ENCODE measurements at regions not wholly inside any gene's neighbourhood (a gene's known extent, or its start where the extent isn't known, plus 50 kb on each side); places are given as distances from the start of the nearest gene placed in this dataset.
A peak's percentile ranks its signal among the peaks of the same experiment; 100 is the strongest.

DNA sequence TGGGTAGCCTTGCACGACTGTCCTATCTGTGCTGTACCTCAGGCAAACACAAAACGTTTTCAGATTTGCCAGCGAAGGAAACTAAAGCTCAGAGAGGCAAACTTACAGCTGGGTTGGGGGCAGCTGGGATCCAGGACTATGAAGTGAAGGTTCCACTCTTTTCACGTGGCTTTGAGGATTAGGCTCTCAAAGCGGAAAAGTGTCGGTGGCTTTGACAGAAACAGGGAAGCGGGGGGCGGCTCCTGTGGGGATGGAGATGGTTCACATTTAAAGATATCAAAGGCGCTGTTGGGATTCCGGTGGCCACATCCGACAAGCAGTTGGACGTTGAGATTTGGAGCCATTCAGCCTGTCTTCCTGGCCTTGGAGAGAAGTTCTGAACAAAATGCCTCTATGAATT is 958.3 kb upstream of the ZNF722 start:
- Histone ChIP-seq H3K4me1 (ENCODE audit: low read depth) (no peaks in the 10 kb centered on the region), H3K9me3 (ENCODE audit: low read depth) (no peaks in the 10 kb centered on the region), H3K27me3 (no peaks in the 10 kb centered on the region), H3K4me3 (no peak overlapping the region), H3K27ac (no peak overlapping the region), H3K36me3 (no peaks in the 10 kb centered on the region)
- TF ChIP-seq CTCF (IDR thresholded peaks at IDR 0.05; ENCODE audit: low read depth, low read length) = no peak
- DNase-seq (ENCODE audit: low read depth in 1 of 2, low spot score in 1 of 2) = no peak

- Histone ChIP-seq H3K4me3 (no peak overlapping the region), H3K9me3 (ENCODE audit: low read depth) (no peaks in the 10 kb centered on the region), H3K27me3 (no peaks in the 10 kb centered on the region), H3K4me1 (ENCODE audit: low read depth) (no peaks in the 10 kb centered on the region), H3K36me3 (no peaks in the 10 kb centered on the region), H3K27ac (no peak overlapping the region)
- peak in 1 of 2 donors; percentile 9 for DNase-seq (ENCODE audit: low read depth in 1 of 2, low spot score in 1 of 2)
- no peak for TF ChIP-seq CTCF (IDR thresholded peaks at IDR 0.05; ENCODE audit: low read depth, low read length)
Measured at GRCh38 chr7:63040966-63041610, 957.6 kb upstream of the ZNF722 start.

GRCh38 chr7:63041786-63042185 is 956.9 kb upstream of the ZNF722 start:
- Histone ChIP-seq H3K27me3 (no peaks in the 10 kb centered on the region), H3K9me3 (ENCODE audit: low read depth) (no peaks in the 10 kb centered on the region), H3K4me3 (no peak overlapping the region), H3K27ac (no peak overlapping the region), H3K36me3 (no peaks in the 10 kb centered on the region), H3K4me1 (ENCODE audit: low read depth) (no peaks in the 10 kb centered on the region)
- no peak for TF ChIP-seq CTCF (IDR thresholded peaks at IDR 0.05; ENCODE audit: low read depth, low read length)
- no peak for DNase-seq (ENCODE audit: low read depth in 1 of 2, low spot score in 1 of 2)

DNA sequence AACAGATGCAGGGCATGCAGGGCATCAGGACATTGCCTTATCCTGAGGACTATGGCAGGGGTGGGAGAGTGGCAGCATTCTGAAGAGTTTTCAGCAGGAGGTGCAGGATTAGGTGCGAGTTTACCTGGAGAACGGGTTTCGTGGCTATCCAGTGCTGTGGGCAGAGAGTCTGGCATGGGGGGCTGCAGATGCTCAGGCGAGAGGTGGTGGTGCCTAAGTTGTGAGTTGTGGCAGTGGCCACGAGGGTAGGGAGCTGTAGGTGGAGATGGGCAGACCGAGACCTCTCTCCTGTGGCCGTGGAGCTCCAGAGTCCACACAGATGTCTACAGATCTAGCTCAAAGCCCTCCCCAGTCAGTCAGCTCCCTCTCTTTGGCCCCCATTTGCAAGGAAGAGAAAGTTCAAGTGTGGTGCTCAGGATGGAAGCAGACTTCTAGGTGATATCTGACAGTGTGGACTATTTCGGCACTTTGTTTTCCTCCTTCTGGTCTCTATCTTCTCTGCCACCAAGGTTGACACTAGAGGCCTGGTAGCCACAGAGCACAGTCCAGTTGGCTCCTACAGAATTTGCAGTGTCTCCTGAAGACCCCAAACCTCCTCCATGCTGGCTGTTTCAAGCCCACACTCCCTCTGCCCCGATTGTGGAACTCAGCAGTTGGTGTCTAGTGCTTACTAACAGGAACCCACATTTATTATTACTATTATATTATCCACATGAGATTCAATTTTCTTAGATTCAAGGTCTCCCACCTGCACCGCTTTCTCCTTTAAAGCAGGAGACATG is 955.7 kb upstream of the ZNF722 start:
- DNase-seq (ENCODE audit: low read depth in 1 of 2, low spot score in 1 of 2) = no peak
- no peaks in the 10 kb centered on the region for H3K9me3 ChIP-seq (ENCODE audit: low read depth)

More for the DNA sequence above, 955.7 kb upstream of the ZNF722 start:
- Histone ChIP-seq H3K27ac (no peak overlapping the region), H3K36me3 (no peaks in the 10 kb centered on the region), H3K4me1 (ENCODE audit: low read depth) (no peaks in the 10 kb centered on the region), H3K4me3 (no peak overlapping the region), H3K27me3 (no peaks in the 10 kb centered on the region)
- no peak for TF ChIP-seq CTCF (IDR thresholded peaks at IDR 0.05; ENCODE audit: low read depth, low read length)

All from cardiac muscle cell (in vitro differentiated cells and primary cell).